ENCODE measurements at regions not wholly inside any gene's neighbourhood (a gene's known extent, or its start where the extent isn't known, plus 50 kb on each side); places are given as distances from the start of the nearest gene placed in this dataset.
"Not testable (repeated sequence)": the region's sequence is repeated elsewhere in the genome, so short reads cannot be mapped to it uniquely, and the experiment has no call there.

DNA sequence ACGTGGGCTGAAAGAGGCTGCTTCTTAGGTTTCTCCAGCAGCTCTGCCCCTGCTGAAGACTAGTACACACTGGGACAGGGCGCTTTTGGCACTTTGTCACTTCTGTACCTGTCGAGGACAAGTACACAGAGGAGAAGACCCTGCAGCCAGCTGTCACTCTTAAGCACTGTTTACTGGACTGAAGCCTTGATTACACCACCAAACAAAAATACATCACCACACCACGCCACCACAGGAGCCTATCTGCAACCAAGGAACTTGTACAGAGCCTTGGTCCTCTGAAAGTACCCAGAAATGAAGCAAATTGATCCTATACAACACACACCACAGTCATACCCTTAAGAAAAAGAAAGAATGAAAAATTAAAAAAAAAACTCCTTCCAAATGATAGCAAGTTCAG, 1509.5 kb upstream of the TPTE start:
- TF ChIP-seq, protein P1, sequence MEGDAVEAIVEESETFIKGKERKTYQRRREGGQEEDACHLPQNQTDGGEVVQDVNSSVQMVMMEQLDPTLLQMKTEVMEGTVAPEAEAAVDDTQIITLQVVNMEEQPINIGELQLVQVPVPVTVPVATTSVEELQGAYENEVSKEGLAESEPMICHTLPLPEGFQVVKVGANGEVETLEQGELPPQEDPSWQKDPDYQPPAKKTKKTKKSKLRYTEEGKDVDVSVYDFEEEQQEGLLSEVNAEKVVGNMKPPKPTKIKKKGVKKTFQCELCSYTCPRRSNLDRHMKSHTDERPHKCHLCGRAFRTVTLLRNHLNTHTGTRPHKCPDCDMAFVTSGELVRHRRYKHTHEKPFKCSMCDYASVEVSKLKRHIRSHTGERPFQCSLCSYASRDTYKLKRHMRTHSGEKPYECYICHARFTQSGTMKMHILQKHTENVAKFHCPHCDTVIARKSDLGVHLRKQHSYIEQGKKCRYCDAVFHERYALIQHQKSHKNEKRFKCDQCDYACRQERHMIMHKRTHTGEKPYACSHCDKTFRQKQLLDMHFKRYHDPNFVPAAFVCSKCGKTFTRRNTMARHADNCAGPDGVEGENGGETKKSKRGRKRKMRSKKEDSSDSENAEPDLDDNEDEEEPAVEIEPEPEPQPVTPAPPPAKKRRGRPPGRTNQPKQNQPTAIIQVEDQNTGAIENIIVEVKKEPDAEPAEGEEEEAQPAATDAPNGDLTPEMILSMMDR (conservative IDR thresholded peaks at IDR 0.05 in 1 of 2, IDR thresholded peaks at IDR 0.05 in 1 of 2; ENCODE audit: extremely low read depth in 1 of 2, insufficient read depth in 1 of 2, low read depth in 1 of 2, low read length in 2 of 2) = not testable (repeated sequence)
- TF ChIP-seq EZH2 (IDR thresholded peaks at IDR 0.05; ENCODE audit: borderline replicate concordance, low read length) = not testable (repeated sequence)

Data from mammary epithelial cell (primary cell).